Embryonic facial prominence (tissue), 1 donor: ENCODE measurements at regions not wholly inside any gene's neighbourhood (a gene's known extent, or its start where the extent isn't known, plus 50 kb on each side); places are given as distances from the start of the nearest gene placed in this dataset.

Source experiments
- DNase-seq: peaks from one replicate; pipeline ENCODE4 v3.0.0-alpha.2; 2016; ENCODE audit errors: extremely low spot score

DNA sequence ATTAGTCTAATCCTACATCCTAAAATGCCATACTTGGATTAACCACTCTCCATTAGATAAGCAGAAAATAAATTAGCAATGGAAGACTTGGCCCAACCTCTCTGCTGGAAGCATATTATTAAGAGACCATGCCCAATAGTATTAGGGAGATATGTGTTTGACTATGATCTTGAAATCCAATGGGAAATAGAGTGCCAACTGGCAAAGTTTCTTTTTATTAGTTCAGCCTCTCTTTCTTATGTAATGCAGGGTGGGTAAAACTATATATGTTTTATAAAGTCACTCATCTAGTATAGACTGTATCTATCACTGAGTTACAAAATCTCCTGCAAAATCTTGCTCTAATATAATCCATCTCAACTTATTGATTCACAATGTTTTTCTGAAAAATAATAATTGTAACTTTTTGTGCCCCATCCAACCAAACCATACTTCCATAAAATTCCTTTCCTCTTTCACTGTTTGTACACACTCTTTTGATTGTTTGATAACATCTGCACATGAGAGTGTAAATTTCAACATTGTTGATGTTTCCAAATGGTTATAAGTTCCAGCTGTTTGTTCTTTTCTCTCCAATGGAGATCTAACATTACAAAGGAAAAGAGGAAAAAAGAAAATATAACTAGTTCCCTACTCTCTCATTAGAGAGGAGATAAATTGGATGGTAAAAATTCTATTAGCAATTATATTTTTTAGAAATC lies 408.1 kb upstream of the ADGRL2 start:
- no peak for DNase-seq

DNA sequence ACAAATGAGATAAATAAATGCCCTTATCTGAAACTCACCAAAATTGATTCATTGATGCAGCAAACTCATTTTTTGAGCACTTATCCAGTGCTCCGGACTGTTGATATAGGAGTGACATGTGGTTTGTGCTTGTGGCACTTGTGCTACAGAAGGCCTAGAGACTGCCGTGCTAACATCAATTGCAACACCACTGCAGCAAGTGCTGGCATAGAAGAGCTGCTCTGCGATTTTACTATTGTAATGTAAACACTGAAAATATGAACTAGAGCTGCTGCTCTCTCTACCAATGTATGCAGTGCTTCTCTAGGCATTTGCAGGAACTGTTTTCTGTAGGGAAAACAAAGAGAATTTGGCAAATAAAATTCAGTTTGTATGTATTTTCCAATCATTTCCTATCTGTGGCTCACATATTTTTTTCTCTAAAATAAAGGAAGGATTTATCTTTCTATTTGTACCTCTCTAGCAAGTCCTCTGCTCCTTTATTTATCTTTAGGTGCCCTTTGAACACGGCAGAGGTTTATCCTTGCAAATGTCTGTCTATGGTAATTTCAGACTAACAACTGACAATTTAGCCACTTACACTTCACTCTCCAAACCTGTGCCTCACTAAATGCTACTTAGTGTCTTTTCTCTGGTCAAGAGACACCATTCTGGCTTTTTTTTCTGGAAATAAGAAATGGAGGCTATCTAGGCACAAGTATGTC lies 409.5 kb upstream of the ADGRL2 start:
- DNase-seq: no peak

GRCh38 chr1:81388435-81388834 lies 412.3 kb upstream of the ADGRL2 start:
- DNase-seq: no peak

- DNase-seq: no peak
These were observed 413.3 kb upstream of the ADGRL2 start for GRCh38 chr1:81387446-81387845.

GRCh38 chr1:81382561-81382960 lies 418.2 kb upstream of the ADGRL2 start:
- DNase-seq: no peak

- DNase-seq: no peak
These were observed 418.9 kb upstream of the ADGRL2 start for GRCh38 chr1:81381881-81382280.

GRCh38 chr1:81380436-81380835 lies 420.3 kb upstream of the ADGRL2 start:
- no peak for DNase-seq

GRCh38 chr1:81379430-81379829 lies 421.3 kb upstream of the ADGRL2 start:
- DNase-seq: no peak

DNA sequence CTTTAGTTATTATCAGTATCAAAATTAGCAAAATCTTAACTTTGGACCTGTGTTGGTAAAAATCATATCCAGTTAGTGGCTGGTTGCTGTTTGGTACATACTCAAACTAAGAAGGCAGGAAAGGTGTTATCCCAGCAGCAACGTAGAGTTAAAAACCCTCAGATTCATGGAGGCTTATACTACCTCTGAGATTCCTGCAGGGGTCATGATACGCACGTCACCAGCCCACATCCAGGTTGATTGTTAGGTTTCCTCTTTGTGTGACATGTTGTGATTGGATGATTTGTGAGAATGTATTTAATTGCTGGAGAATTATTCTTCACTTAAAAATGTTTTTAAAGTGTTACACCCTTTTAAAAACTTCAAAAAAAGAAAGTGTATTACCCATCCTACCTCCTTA lies 423.3 kb upstream of the ADGRL2 start:
- DNase-seq: no peak

DNA sequence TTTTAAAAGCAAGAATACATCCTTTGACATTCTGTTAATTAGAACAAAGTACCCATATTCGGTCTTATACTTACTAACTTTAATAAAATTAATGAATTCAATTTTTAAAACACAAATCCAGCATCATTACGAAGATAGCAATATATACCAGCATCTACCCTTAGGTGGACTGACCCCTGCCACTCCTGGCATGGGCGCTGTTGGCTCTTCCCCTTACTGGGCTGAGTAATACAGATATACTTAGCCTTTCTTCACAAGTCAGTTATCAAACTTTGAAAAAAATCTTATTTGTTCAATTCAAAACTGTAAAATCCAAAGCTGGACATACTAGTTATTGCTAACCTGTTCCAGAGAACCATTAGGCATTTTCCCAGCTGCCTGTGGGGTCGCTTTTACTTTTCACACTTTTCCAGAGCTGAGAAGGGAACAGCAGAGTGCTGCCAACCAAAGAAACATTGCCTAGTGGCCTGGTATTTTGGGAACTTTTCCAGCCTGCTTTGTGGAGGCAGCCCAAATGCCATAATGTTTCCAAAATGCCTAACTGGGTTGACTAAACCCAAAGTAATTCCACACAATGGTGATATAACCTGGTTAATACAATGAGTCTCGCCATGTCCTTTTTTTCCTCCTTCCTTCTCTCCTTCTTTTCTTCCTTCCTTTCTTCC lies 424.7 kb upstream of the ADGRL2 start:
- DNase-seq: no peak

DNA sequence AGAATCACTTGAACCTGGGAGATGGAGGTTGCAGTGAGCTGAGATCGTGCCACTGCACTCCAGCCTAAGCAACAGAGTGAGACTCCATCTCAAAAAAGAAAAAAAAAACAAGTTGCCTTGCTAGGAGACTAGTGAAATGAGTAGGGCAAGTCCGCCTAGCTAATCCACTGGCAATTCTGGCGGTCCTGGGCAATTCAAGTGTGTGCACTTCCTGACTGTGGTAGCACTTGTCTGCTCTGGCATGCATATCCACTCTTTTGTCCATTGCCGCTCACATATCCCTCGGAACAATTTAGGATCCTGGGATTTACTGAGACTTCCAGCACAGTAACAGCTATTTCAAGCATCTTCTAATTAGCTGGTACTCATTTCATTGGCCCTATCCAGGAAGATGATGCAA lies 426.3 kb upstream of the ADGRL2 start:
- no peak for DNase-seq

- DNase-seq: no peak
These were observed 428.9 kb upstream of the ADGRL2 start for GRCh38 chr1:81371864-81372263.

- peak; percentile 82 for DNase-seq
These were observed 430.9 kb upstream of the ADGRL2 start for GRCh38 chr1:81369833-81370232.

DNA sequence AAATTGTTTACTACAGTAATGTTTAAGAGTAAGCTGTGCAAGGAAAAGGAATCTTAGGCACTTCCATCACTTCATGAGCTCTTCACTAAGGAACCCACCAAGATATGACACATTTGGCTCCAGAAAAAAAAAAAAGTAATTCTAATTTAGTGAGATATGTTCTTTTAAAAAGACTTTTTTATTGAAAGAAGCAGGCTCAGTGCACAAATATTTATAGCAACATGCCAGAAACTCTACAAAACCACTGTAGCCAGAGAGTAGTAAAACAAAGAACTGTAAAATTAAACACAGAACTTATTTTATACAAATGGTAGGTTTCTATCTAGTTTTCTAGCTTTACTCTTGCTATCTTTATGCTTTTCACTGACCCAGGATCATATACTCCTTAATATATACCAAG lies 434.6 kb upstream of the ADGRL2 start:
- no peak for DNase-seq

DNA sequence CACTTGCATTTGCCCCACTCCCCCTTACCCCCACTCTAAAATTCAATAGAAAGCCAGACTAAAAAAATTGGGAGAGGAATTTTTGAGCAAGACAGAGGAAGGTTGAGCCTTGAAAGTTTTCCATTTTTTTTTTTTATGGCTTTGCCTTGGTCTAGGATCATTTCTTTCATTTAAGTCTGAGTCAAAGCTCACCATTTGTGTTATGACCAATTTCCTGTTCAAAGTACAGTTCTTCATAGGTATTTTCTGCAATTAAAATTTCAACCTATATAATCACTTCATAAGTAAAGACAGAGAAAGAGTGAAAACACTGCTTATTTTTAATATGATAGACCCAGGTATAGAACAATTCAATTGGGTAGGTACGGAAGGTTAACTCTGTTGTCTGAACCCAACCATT lies 436.6 kb upstream of the ADGRL2 start:
- DNase-seq: no peak

DNA sequence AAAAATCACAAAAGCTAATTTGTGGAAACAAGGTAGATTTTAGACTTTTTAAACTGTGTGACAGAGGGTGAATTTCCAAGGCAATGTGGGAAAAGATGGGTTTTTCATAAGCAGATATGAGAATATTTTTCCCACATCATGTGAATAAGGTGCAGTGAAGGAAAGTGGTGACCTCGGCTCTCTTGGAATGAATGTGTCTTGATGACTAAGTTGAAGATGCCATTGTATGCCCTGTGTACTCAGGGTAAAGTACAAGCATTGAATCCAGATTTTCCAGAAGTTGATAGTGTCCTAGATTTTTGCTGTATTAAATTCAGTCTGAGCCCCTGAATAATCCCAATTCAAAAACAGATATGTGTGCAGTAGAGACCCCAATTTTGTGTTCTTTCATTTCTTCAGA lies 442.6 kb upstream of the ADGRL2 start:
- DNase-seq: no peak

GRCh38 chr1:81351864-81352263 lies 448.9 kb upstream of the ADGRL2 start:
- DNase-seq: no peak

- DNase-seq: no peak
These were observed 451.4 kb upstream of the ADGRL2 start for GRCh38 chr1:81349194-81349965.

GRCh38 chr1:81345110-81345509 lies 455.6 kb upstream of the ADGRL2 start:
- DNase-seq: no peak

DNA sequence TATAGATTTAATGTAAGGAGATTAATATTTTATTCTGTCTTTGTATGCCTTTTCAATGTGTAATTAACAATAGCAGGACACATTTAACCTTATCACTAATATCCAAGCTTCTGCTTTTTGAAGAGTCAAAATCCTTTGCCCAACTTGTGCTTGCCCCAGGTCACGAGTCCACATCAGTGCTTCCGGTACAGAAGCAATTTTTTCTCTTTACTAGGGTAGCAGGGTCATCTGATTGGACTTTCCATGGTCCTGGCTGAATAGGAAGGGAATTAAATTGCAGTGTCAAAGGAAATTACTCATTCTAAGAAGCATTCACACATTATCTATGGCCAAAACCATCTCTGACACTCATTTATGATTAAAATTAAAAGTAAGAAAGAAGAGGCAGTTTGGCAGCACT lies 460.5 kb upstream of the ADGRL2 start:
- DNase-seq: no peak

- DNase-seq: no peak
These were observed 463.5 kb upstream of the ADGRL2 start for GRCh38 chr1:81337226-81337625.

DNA sequence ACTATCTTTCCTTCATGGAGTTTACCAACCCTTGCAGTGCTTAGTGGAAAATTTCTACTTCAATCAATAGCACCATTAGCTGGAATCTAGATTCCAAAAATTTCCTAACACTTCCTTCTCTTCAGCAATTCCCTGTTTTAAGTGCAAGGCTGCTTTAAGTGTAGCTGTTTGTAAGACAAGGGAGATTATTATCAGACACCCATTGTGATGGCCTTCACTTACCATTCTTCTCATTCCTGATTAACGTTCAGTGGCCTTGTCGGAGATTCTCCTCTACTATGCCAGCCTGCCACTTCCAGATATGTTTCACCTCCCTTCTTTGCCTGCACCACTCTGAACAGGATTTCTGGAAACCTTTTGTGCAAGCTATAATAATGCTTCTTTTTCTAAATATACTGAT lies 464.9 kb upstream of the ADGRL2 start:
- DNase-seq: no peak
